ENCODE measurements at regions not wholly inside any gene's neighbourhood (a gene's known extent, or its start where the extent isn't known, plus 50 kb on each side); places are given as distances from the start of the nearest gene placed in this dataset.

DNA sequence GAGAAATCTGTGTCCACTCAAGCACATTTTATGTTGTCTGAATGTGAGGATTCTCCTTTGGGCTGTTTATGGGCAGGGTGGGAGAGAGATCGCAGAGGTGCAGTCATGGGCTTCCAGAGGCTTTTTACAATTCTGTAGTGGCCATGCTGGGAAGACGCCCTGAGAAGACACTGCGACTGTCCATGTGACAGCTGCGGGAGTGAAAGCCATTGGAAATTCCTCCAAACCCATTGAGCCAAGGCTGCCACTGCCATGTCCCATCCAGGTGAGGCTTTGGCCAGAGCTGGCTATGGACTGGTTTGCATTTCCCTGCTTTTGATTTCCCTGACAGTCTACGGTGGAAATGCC lies 216.9 kb upstream of the ECI2 start:
- TF ChIP-seq JUNB (CRISPR knock-in tag; conservative IDR thresholded peaks at IDR 0.05) (no peak), NCOA1 (IDR thresholded peaks at IDR 0.05; ENCODE audit: low read depth) (no peak), CTCF (IDR thresholded peaks at IDR 0.05 in 2 of 3, conservative IDR thresholded peaks at IDR 0.05 in 1 of 3; ENCODE audit: insufficient read depth in 2 of 3, low read depth in 1 of 3, low read length in 3 of 3) (no peak), NFE2L1 (tag; IDR thresholded peaks at IDR 0.05; ENCODE audit: borderline replicate concordance, low read depth) (no peak), LARP7 (IDR thresholded peaks at IDR 0.05) (no peak), ZNF24 (IDR thresholded peaks at IDR 0.05) (no peak)
- TF ChIP-seq, protein P1, sequence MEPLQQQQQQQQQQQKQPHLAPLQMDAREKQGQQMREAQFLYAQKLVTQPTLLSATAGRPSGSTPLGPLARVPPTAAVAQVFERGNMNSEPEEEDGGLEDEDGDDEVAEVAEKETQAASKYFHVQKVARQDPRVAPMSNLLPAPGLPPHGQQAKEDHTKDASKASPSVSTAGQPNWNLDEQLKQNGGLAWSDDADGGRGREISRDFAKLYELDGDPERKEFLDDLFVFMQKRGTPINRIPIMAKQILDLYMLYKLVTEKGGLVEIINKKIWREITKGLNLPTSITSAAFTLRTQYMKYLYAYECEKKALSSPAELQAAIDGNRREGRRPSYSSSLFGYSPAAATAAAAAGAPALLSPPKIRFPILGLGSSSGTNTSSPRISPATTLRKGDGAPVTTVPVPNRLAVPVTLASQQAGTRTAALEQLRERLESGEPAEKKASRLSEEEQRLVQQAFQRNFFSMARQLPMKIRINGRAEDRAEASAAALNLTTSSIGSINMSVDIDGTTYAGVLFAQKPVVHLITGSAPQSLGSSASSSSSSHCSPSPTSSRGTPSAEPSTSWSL (CRISPR knock-in tag; IDR thresholded peaks at IDR 0.05; ENCODE audit: borderline replicate concordance), result no peak
- TF ChIP-seq, protein P2, sequence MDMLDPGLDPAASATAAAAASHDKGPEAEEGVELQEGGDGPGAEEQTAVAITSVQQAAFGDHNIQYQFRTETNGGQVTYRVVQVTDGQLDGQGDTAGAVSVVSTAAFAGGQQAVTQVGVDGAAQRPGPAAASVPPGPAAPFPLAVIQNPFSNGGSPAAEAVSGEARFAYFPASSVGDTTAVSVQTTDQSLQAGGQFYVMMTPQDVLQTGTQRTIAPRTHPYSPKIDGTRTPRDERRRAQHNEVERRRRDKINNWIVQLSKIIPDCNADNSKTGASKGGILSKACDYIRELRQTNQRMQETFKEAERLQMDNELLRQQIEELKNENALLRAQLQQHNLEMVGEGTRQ (CRISPR knock-in tag; IDR thresholded peaks at IDR 0.05), result no peak

Data from K562 (cell line).